Astrocyte (in vitro differentiated cells and primary cell): ENCODE measurements at regions not wholly inside any gene's neighbourhood (a gene's known extent, or its start where the extent isn't known, plus 50 kb on each side); places are given as distances from the start of the nearest gene placed in this dataset.

Experiments
- EZH2 ChIP-seq: IDR thresholded peaks from 2 replicates; pipeline ENCODE4 v1.6.1; 2012; ENCODE audit warnings: mild to moderate bottlenecking, low read length, inconsistent platforms; ENCODE audit not compliant: insufficient read depth
- TF ChIP-seq, protein P1 (sequence below): IDR thresholded peaks from 2 replicates; pipeline ENCODE4 v1.5.1; 2011; ENCODE audit warnings: low read depth, mild to moderate bottlenecking, inconsistent platforms, low read length, moderate library complexity; ENCODE audit not compliant: insufficient read depth

DNA sequence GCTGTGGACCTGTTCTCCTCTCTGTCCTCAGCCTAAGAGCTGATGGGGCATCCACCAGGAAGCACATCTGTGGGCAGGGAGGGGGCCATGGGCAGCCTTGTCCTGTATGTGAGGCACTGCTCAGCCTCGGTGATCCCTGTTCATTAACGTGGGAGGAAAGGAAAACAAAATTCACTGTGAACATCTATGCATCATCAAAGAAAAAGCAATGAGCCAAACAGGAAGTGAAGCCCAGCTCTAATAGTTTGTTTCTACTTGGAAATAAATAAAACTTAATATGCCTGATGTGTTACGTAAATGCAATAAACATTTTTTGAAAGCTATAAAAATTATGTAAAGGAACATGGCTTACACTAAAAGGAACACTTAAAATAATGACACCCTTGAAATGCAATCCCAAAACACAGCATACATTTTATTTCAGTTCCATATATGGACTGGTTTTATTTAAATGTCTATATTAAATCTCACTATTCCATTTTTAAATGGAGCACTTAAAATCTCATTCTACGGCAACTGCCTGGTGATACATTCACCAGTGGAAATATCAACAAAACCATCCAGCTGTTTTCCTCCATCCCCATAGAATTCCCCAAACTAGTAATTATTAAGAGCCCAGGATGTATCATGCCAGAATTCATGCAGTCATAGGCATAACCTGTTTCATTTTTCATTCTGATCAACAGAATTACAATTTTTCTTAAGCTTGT, 78.3 kb downstream of the ZNF280B start:
- TF ChIP-seq, protein P1, sequence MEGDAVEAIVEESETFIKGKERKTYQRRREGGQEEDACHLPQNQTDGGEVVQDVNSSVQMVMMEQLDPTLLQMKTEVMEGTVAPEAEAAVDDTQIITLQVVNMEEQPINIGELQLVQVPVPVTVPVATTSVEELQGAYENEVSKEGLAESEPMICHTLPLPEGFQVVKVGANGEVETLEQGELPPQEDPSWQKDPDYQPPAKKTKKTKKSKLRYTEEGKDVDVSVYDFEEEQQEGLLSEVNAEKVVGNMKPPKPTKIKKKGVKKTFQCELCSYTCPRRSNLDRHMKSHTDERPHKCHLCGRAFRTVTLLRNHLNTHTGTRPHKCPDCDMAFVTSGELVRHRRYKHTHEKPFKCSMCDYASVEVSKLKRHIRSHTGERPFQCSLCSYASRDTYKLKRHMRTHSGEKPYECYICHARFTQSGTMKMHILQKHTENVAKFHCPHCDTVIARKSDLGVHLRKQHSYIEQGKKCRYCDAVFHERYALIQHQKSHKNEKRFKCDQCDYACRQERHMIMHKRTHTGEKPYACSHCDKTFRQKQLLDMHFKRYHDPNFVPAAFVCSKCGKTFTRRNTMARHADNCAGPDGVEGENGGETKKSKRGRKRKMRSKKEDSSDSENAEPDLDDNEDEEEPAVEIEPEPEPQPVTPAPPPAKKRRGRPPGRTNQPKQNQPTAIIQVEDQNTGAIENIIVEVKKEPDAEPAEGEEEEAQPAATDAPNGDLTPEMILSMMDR, result no peak
- TF ChIP-seq EZH2, result no peak
